Astrocyte of the spinal cord (primary cell): ENCODE measurements at regions not wholly inside any gene's neighbourhood (a gene's known extent, or its start where the extent isn't known, plus 50 kb on each side); places are given as distances from the start of the nearest gene placed in this dataset.
"Not testable (repeated sequence)": the region's sequence is repeated elsewhere in the genome, so short reads cannot be mapped to it uniquely, and the experiment has no call there.

Experiments used
- DNase-seq: peaks from one replicate; pipeline ENCODE4 v3.0.0; 2011; ENCODE audit warnings: low read depth, low spot score
- H3K4me3 ChIP-seq: 2 replicates; pipeline ENCODE4 v1.5.1; 2011; ENCODE audit warnings: low read depth, mild to moderate bottlenecking, low read length, moderate library complexity
- CTCF ChIP-seq: IDR thresholded peaks from 2 replicates; pipeline ENCODE4 v1.5.1; 2012; ENCODE audit warnings: low read depth, mild to moderate bottlenecking, low read length, inconsistent platforms
- in situ Hi-C: cut with HindIII; loops from 2 replicates; pipeline ENCODE4 v1.10.0; 2017; ENCODE audit warnings: low sequenced_read_pairs

DNA sequence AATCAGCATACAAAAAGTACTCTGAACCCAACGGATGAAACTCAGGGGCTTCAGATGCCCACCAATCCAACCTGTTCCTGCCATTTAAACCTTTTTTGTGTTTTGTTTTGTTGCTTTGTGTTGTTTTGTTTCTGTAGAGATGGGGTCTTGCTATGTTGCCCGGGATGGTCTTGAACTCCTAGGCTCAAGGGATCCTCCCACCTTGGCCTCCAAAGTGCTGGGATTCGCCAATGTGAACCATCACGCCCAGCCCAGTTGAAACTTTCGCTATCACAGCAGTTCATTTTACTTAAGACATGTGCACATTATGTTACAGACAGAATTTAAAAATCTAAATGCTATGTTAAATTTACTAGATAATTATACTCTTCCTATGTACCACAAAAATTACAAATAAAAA is 101.6 kb downstream of the SKIDA1 start:
- no peak overlapping the region for H3K4me3 ChIP-seq
- no peak for TF ChIP-seq CTCF
- DNase-seq, result no peak
- in situ Hi-C loops, result no loop called here

GRCh38 chr10:21423338-21423737 is 102.1 kb downstream of the SKIDA1 start:
- no peak for DNase-seq
- H3K4me3 ChIP-seq, result no peak overlapping the region
- TF ChIP-seq CTCF, result no peak
- in situ Hi-C loops, result no loop called here

DNA sequence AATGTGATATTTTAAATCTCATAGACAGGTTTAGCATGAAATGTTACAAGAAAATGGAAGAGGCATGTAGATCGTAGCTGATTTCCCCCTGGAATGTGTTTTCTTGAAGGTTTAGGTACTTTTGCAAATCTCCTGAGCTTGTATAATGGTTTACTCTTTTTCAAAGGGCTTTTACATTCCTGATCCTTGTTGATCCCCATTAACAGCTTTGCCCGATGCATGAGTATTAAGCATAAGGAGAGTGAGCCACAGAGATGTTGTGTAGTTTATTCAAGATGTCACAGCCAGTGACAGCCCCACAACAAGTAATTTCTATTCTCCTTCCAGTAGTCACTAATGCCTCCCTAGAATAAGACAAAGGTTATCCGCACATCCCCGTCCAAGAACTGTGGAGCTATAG is 103.7 kb downstream of the SKIDA1 start:
- in situ Hi-C loops, result no loop called here
- TF ChIP-seq CTCF, result no peak
- no peak for DNase-seq
- no peak overlapping the region for H3K4me3 ChIP-seq

- TF ChIP-seq CTCF, result no peak
- DNase-seq, result no peak
- in situ Hi-C loops, result no loop called here
- H3K4me3 ChIP-seq, result no peak overlapping the region
These were observed 104.5 kb downstream of the SKIDA1 start for GRCh38 chr10:21421016-21421415.

- DNase-seq, result peak; percentile 30
- H3K4me3 ChIP-seq, in situ Hi-C loops: not testable (repeated sequence)
These were observed 106.4 kb downstream of the SKIDA1 start for GRCh38 chr10:21418981-21419576.

DNA sequence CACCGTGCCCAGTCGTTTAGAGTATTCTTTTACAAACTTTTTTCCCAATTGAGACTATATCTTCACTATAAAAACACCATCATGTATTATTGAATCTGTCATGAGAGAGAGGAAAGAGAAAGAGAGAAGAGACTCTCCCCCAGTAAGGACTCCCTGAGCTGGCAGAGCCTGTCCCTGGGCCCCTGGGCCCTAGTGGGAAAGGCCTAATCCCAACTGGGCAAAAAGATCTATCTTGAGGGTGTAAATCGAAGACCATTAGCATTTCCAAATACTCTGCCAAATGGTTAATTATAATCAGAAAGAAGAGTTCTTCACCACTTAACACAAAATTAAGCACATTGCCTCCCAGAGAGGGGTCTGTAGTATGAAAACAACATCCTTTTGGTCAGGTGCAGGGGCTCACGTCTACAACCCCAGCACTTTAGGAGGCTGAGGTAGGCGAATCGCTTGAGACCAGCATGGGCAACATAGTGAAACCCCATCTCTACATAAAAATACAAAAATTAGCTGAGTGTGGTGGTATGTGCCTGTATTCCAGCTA is 108.2 kb downstream of the SKIDA1 start:
- no peak for DNase-seq
- TF ChIP-seq CTCF, result no peak
- H3K4me3 ChIP-seq, result no peak overlapping the region
- in situ Hi-C loops, result no loop called here

GRCh38 chr10:21413680-21414079 is 111.8 kb downstream of the SKIDA1 start:
- no peak overlapping the region for H3K4me3 ChIP-seq
- in situ Hi-C loops, result no loop called here
- DNase-seq, result no peak
- TF ChIP-seq CTCF, result no peak
